Spinal cord (tissue), 9 donors: ENCODE measurements at regions not wholly inside any gene's neighbourhood (a gene's known extent, or its start where the extent isn't known, plus 50 kb on each side); places are given as distances from the start of the nearest gene placed in this dataset.
A peak's percentile ranks its signal among the peaks of the same experiment; 100 is the strongest.

ENCODE experiments used
- DNase-seq, 6 donors: peaks; one replicate each; pipeline versions ENCODE4 v3.0.0 to v3.0.0-alpha.2; 2013 to 2015; ENCODE audit warnings: low spot score in 6 of 6, low read depth in 4 of 6
- H3K27ac ChIP-seq: one replicate; pipeline ENCODE4 v1.5.1; 2013; ENCODE audit warnings: low read depth, low read length, control low read depth
- H3K27me3 ChIP-seq: one replicate; pipeline ENCODE4 v1.6.1; 2013; ENCODE audit warnings: low read length; ENCODE audit not compliant: control insufficient read depth, insufficient read depth
- H3K36me3 ChIP-seq: one replicate; pipeline ENCODE4 v1.6.1; 2013; ENCODE audit warnings: low read length; ENCODE audit not compliant: control insufficient read depth, insufficient read depth
- H3K4me1 ChIP-seq: one replicate; pipeline ENCODE4 v1.6.1; 2013; ENCODE audit warnings: low read length; ENCODE audit not compliant: control insufficient read depth, insufficient read depth
- H3K4me3 ChIP-seq: one replicate; pipeline ENCODE4 v1.5.1; 2013; ENCODE audit warnings: low read depth, low read length, control low read depth
- H3K9me3 ChIP-seq: one replicate; pipeline ENCODE4 v1.6.1; 2013; ENCODE audit warnings: low read length; ENCODE audit not compliant: control insufficient read depth, insufficient read depth
- WGBS: methylation state at CpG from one replicate; pipeline ENCODE4 v1.1.5; 2013; ENCODE audit warnings: missing lambda C conversion rate; ENCODE audit not compliant: insufficient coverage; 5-methylcytosine and 5-hydroxymethylcytosine counted together
- donor health status: healthy.

GRCh38 chr12:91993287-91994017 lies 152.2 kb downstream of the BTG1 start:
- H3K4me3 ChIP-seq, result no peak overlapping the region
- no peaks in the 10 kb centered on the region for H3K9me3 ChIP-seq
- DNase-seq, result no peak
- WGBS, result 100% methylated on average over 2 of the region's 6 CpGs
- no peaks in the 10 kb centered on the region for H3K4me1 ChIP-seq
- H3K36me3 ChIP-seq, result no peaks in the 10 kb centered on the region
- no peak overlapping the region for H3K27ac ChIP-seq
- no peaks in the 10 kb centered on the region for H3K27me3 ChIP-seq

GRCh38 chr12:91991399-91992187 lies 154.1 kb downstream of the BTG1 start:
- Histone ChIP-seq H3K36me3 (no peaks in the 10 kb centered on the region), H3K4me3 (no peak overlapping the region)
- no peak for DNase-seq

GRCh38 chr12:91990525-91990924 lies 155.1 kb downstream of the BTG1 start:
- Histone ChIP-seq H3K4me1 (no peaks in the 10 kb centered on the region), H3K27ac (no peak overlapping the region), H3K9me3 (no peaks in the 10 kb centered on the region), H3K27me3 (no peaks in the 10 kb centered on the region), H3K36me3 (no peaks in the 10 kb centered on the region), H3K4me3 (no peak overlapping the region)
- no peak for DNase-seq
- 40% methylated on average over 1 of the region's 2 CpGs for WGBS

More at GRCh38 chr12:91991399-91992187, 154.1 kb downstream of the BTG1 start:
- Histone ChIP-seq H3K27ac (no peak overlapping the region), H3K4me1 (no peaks in the 10 kb centered on the region), H3K27me3 (no peaks in the 10 kb centered on the region), H3K9me3 (no peaks in the 10 kb centered on the region)
- WGBS, result no CpG with 5 or more reads among the region's 1 CpG

- H3K27ac ChIP-seq, result no peak overlapping the region
- H3K4me1 ChIP-seq, result no peaks in the 10 kb centered on the region
- H3K4me3 ChIP-seq, result no peak overlapping the region
- H3K36me3 ChIP-seq, result no peaks in the 10 kb centered on the region
- no peaks in the 10 kb centered on the region for H3K27me3 ChIP-seq
- WGBS, result no CpG with 5 or more reads among the region's 1 CpG
- no peaks in the 10 kb centered on the region for H3K9me3 ChIP-seq
- no peak for DNase-seq
These were observed 156.5 kb downstream of the BTG1 start for GRCh38 chr12:91989143-91989542.

GRCh38 chr12:91988086-91988923 lies 157.3 kb downstream of the BTG1 start:
- H3K27ac ChIP-seq, result no peak overlapping the region
- DNase-seq, result peak in 2 of 6 donors; percentile 28 to 65
- no peaks in the 10 kb centered on the region for H3K27me3 ChIP-seq
- no peaks in the 10 kb centered on the region for H3K36me3 ChIP-seq
- no peaks in the 10 kb centered on the region for H3K9me3 ChIP-seq
- no peak overlapping the region for H3K4me3 ChIP-seq
- no peaks in the 10 kb centered on the region for H3K4me1 ChIP-seq
- 46% methylated on average over 6 of the region's 7 CpGs for WGBS

GRCh38 chr12:91986084-91986483 lies 159.6 kb downstream of the BTG1 start:
- 4% methylated on average over 2 of the region's 2 CpGs for WGBS
- Histone ChIP-seq H3K4me3 (no peak overlapping the region), H3K27ac (no peak overlapping the region), H3K36me3 (no peaks in the 10 kb centered on the region), H3K4me1 (no peaks in the 10 kb centered on the region), H3K27me3 (no peaks in the 10 kb centered on the region), H3K9me3 (no peaks in the 10 kb centered on the region)
- peak in 1 of 6 donors; percentile 58 for DNase-seq

- Histone ChIP-seq H3K9me3 (no peaks in the 10 kb centered on the region), H3K27ac (no peak overlapping the region), H3K27me3 (no peaks in the 10 kb centered on the region), H3K4me3 (no peak overlapping the region), H3K36me3 (no peaks in the 10 kb centered on the region), H3K4me1 (no peaks in the 10 kb centered on the region)
- 46% methylated on average over 5 of the region's 8 CpGs for WGBS
- DNase-seq, result peak in 2 of 6 donors; percentile 17 to 68
These were observed 160.5 kb downstream of the BTG1 start for GRCh38 chr12:91985002-91985787.

GRCh38 chr12:91984556-91984955 lies 161.1 kb downstream of the BTG1 start:
- no peak for DNase-seq
- H3K9me3 ChIP-seq, result no peaks in the 10 kb centered on the region
- no CpG with 5 or more reads among the region's 5 CpGs for WGBS
- no peak overlapping the region for H3K27ac ChIP-seq
- no peaks in the 10 kb centered on the region for H3K27me3 ChIP-seq
- no peaks in the 10 kb centered on the region for H3K36me3 ChIP-seq
- no peaks in the 10 kb centered on the region for H3K4me1 ChIP-seq
- H3K4me3 ChIP-seq, result no peak overlapping the region

GRCh38 chr12:91983935-91984334 lies 161.7 kb downstream of the BTG1 start:
- peak in 1 of 6 donors; percentile 29 for DNase-seq
- Histone ChIP-seq H3K36me3 (no peaks in the 10 kb centered on the region), H3K4me1 (no peaks in the 10 kb centered on the region), H3K4me3 (no peak overlapping the region), H3K27ac (no peak overlapping the region), H3K9me3 (no peaks in the 10 kb centered on the region), H3K27me3 (no peaks in the 10 kb centered on the region)
- WGBS, result no CpG with 5 or more reads among the region's 3 CpGs
